Heart left ventricle (tissue), 13 donors: ENCODE measurements at regions not wholly inside any gene's neighbourhood (a gene's known extent, or its start where the extent isn't known, plus 50 kb on each side); places are given as distances from the start of the nearest gene placed in this dataset.

Experiments
- CTCF ChIP-seq, 12 donors: fragments of 200-600 bp; sonication (generic) in 4 of 12; IDR thresholded peaks; one replicate each; pipeline versions ENCODE4 v1.5.0 to v1.8.0; 2018 to 2022; ENCODE audit warnings: antibody characterized with exemption in 12 of 12, mild to moderate bottlenecking in 5 of 12
- POLR2A ChIP-seq, 2 donors: fragments of 450-650 bp; IDR thresholded peaks; one replicate each; pipeline ENCODE4 v1.6.1; 2017; ENCODE audit warnings: antibody characterized with exemption in 2 of 2, mild to moderate bottlenecking in 2 of 2, moderate library complexity in 2 of 2
- donor health status: ischemic (EF 13 %, LVEDD 7.1; RV severe dilation, severe dysfunction).
- donor health status: DM: no; HTN: yes; CAD: no.
- donor health status: DM: no; HTN: no; CAD: no.
- donor health status: ischemic (EF 25% LVEDD 6.9; RV normal size, moderate dysfunction).
- donor health status: ischemic (EF 25% LVEDD 5.7; RV mildly dilated, moderate dysfunction).
- donor health status: ischemic (EF 35%, LVEDD 5.7; RV mildly dilated, moderate dysfunction).
- donor health status: nonischemic (EF 11% LVEDD 7.7; RV severe dilation, severe dysfunction).
- donor health status: DM: yes; HTN: yes; CAD: no.
- donor health status: PGD.
- donor health status: ischemic (EF 29% LVEDD 5.4; RV normal size, mild dysfunction).
- donor health status: nonischemic (EF 23%, LVEDD 6.1; RV moderate dilation, normal function).

- TF ChIP-seq CTCF (IDR thresholded peaks at IDR 0.05) (no peak), POLR2A (IDR thresholded peaks at IDR 0.05) (no peak)
Observed at GRCh38 chr2:78814331-78814986, 211.0 kb upstream of the REG3G start.
